HG02938 (cell line): ENCODE measurements at regions not wholly inside any gene's neighbourhood (a gene's known extent, or its start where the extent isn't known, plus 50 kb on each side); places are given as distances from the start of the nearest gene placed in this dataset.

ENCODE experiments used
- ATAC-seq: cut with Tn5 transposase; IDR thresholded peaks from one replicate; pipeline ENCODE4 v1.9.1; 2021; ENCODE audit warnings: mild to moderate bottlenecking, moderate library complexity; ENCODE audit not compliant: unreplicated experiment

GRCh38 chr6:87995461-87995860 is 52.2 kb upstream of the SPACA1 start:
- ATAC-seq = no peak

DNA sequence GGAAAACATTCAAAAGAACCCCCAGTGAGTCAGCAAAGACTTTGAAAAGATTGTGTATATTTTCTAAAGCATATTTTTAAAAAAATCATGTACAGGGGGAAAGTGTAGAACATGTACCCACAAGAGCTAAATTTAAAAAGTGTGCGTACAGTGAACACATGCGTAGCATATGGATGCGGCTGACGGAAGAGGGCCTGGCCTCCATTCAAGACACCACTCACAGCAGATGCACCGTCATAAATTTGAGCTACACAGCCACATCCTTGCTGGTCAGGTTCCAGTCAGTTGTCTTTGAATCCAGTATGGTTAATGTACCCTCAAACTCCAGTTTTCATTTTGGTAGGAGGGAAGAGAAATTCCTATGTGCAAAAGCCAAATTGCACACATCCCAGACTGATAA is 54.3 kb upstream of the SPACA1 start:
- no peak for ATAC-seq

DNA sequence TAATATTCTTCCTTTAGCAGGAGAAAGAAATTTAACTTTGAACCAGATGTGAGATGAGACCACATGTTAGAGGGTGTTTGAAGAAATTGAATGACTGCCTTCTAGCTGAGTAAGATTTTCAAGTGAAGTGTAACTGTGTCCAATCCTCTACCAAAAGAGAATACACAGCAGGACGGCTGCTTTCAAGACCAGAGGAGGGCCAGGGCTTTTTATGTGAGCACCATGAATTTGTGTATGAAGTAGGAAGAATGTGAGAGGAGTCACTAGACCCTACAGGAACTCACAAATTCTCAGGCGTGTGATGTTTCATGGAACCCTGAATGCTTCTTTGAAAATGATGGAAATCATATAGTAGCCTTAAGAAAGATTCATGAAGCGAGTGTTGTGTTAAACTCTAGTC is 56.8 kb upstream of the SPACA1 start:
- ATAC-seq = no peak

DNA sequence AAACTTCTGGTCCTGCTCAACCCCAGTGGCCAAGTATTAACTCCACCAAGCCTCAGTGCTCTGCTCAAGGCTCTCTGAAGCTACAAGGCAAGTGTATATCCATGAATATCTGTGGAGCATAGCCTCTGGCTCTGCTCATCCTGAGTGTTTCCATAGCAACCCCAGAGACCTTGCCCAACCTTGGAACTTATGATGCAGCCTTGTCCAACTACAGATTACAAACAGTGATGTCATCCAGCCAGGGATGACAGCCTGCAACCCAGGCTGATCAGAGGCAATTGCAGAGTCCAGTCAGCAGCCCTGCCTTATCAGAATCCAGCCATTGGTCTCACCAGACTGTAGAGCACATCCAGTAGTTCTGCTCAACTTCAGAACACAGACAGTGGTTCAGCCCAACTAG is 65.5 kb upstream of the SPACA1 start:
- no peak for ATAC-seq

GRCh38 chr6:87979737-87980136 is 67.9 kb upstream of the SPACA1 start:
- no peak for ATAC-seq

DNA sequence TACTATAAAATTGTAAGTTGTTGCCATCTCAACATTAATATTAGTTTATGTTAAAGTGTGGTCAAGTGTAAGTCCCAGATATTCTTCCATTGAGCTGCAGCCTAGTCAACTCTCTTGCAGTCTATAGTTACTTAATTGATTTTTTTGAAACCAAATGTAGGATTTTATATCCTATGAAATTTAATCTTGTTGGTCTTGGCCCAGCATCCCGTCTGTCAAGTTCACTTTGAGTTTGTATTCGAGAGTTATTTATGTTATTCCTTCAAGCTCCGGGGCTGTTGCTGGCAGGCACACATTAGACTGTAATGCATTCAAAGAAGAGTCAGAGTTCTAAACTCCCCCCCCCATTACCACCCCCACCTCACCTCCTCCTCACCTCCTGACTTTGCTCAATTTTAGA is 71.0 kb upstream of the SPACA1 start:
- no peak for ATAC-seq

GRCh38 chr6:87975561-87975960 is 72.1 kb upstream of the SPACA1 start:
- no peak for ATAC-seq

DNA sequence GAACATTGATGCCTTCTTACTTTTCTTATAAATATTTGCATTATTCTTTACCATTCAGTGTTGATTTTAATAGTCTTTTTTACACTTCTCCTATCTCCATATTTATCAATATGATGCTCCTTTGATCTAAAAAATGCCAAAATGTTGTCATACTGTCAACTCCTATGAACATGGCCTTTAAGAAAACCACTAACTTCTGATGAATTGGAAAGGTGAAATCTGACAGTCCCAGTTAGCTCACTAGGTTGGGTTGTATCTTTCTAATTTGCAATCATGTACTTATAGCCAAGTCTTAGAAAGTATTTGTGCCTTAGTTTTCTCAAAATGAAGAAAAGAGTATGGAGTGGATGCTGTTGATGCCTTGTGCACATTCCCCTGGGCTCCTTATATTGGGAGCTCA is 75.4 kb upstream of the SPACA1 start:
- ATAC-seq = no peak

DNA sequence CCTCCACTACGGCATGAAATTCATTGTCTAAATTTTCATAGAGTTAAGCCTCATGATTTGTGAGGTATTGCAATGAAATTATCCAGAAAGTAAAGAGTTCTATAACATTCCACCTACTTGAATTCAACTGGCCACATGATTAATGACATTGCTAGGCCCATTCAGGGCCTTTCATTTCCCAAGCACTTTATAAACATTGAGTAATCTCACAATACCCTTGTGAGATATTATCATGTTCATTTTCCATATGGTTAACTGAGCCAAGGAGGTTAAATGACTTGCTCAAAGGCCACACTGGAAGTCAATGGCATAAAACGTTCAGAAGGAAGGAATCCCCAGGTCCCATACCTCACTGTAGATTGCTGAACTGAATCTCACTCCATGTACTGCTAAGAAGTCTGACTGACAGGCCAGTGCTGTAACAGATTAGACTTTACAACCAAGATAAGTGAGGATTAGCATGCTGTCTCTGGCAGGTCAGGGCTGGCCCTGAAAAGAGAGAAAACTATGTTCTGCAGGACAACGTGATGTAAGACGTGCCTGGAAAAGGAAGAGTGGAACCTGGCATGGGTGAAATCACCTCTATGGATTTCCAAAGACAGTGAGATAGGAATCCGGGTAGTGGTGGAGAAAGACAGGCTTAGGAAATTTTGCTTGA is 75.9 kb upstream of the SPACA1 start:
- no peak for ATAC-seq

GRCh38 chr6:87968435-87969278 is 79.0 kb upstream of the SPACA1 start:
- no peak for ATAC-seq

DNA sequence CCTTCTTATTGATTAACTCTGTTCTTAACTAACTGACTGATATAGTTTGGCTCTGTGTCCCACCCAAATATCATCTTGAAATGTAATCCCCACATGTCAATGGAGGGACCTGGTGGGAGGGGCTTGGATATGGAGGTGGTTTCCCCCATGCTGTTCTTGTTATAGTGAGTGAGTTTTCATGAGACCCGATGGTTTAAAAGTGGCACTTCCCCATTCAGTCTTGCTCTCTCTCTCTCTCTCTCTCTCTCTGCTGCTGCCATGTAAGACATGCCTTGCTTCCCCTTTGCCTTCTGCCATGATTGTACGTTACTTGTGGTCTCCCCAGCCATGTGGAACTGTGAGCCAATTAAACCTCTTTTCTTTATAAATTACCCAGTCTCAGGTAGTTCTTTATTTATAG is 81.8 kb upstream of the SPACA1 start:
- ATAC-seq = no peak

GRCh38 chr6:87959083-87959482 is 88.6 kb upstream of the SPACA1 start:
- no peak for ATAC-seq

- ATAC-seq = no peak
Observed at GRCh38 chr6:87951751-87952150, 95.9 kb upstream of the SPACA1 start.

DNA sequence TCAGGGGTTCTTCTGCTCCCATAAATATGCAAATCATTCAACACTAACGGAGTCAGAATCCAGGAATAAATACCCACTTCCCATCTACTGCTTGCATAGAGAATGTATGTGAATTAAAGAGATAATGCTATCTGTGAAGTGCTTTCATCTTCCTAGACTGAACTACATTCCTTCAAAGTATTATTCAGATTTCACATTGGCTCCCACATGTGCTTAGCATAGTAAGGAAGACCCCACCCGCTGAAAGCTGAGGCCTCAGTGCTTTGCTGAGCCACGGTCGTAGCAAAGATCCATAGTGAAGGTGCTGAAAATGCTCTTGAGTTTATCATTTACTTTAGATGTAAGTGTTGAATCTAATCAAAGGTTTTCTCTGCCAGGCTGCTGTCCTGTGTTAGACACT is 97.0 kb upstream of the SPACA1 start:
- no peak for ATAC-seq

GRCh38 chr6:87949194-87949593 is 98.4 kb upstream of the SPACA1 start:
- ATAC-seq = no peak

GRCh38 chr6:87946669-87947068 is 101.0 kb upstream of the SPACA1 start:
- ATAC-seq = no peak

GRCh38 chr6:87945966-87946365 is 101.7 kb upstream of the SPACA1 start:
- ATAC-seq = no peak

- ATAC-seq = no peak
Observed at GRCh38 chr6:87945181-87945580, 102.5 kb upstream of the SPACA1 start.

DNA sequence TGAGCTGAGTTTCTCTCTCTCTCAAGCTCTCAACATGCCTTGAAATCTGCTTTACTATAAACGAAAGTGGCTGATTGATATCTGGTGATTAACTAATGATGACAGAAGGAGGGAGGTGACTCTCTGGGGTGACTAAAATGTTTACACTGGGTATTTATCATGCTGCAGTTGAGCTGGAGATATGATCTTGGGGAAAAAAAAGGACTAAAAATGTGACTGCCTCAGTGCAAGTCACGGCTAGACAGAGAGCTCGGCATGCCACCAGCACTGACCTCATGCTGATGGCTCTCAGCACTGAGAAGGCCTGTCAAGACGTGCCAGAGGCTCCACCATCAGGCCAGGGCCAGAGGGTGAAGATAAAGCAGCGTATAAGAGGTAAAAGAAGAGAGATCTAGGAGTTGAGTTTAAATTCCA is 103.1 kb upstream of the SPACA1 start:
- ATAC-seq = no peak

DNA sequence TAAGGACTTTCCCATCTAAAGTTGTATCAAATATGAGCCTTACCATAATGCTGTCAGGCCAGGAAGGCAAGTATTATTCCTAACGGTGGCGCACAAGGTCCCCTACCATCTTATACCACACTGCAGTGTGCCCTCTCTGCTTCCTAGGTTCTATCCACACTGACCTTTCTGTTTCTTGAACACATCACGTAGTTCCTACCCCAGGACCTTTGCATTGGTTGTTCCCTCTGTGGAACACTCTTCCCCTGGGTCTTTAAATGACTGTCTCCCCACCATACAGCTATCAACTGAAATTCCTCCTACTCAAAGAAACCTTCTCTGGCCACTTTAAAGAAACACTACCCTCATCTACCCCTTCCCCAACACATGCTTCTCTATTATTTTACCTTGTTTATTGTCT is 104.5 kb upstream of the SPACA1 start:
- ATAC-seq = no peak

GRCh38 chr6:87941556-87942358 is 105.9 kb upstream of the SPACA1 start:
- no peak for ATAC-seq

DNA sequence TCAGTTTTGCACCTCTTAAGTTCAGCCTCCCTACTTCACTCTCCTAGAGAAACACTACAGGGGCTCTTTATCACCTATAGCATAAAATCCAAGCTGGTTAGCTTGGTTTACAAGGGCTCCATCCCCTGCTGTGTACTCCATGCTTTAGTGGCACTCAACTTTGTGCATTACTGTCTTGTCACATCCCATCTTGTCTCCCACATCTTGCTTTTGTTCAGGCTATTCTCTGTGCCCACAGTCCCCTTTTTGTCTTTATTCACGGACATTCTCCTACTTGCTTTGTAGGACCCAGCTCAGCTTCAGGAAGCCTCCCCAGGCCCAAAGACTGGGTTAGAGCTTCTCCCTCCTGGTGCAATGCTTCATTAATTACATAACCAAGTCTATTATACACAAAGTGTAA is 107.9 kb upstream of the SPACA1 start:
- ATAC-seq = no peak
